ENCODE measurements at regions not wholly inside any gene's neighbourhood (a gene's known extent, or its start where the extent isn't known, plus 50 kb on each side); places are given as distances from the start of the nearest gene placed in this dataset.

DNA sequence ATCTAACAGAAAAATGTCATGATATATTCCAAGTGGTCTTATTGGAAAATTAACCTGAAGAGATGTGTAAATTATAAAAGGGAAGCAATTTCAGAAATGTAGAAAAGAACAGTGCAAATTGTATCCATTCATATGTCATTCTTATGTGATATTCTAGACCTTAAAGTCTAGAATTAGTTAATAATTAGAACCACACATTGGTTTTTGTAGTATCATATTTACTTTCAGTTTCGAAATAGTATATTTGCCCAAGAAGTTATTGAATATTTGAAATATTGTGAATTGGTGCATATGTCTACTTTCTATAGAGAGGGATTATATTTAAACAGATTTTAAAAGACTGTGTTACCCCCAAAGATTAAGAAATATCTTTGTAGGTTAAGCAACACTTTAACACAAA, 1348.6 kb upstream of the ACVR2A start:
- no peak for TF ChIP-seq POLR2A (IDR thresholded peaks at IDR 0.05)
- TF ChIP-seq, protein P1, sequence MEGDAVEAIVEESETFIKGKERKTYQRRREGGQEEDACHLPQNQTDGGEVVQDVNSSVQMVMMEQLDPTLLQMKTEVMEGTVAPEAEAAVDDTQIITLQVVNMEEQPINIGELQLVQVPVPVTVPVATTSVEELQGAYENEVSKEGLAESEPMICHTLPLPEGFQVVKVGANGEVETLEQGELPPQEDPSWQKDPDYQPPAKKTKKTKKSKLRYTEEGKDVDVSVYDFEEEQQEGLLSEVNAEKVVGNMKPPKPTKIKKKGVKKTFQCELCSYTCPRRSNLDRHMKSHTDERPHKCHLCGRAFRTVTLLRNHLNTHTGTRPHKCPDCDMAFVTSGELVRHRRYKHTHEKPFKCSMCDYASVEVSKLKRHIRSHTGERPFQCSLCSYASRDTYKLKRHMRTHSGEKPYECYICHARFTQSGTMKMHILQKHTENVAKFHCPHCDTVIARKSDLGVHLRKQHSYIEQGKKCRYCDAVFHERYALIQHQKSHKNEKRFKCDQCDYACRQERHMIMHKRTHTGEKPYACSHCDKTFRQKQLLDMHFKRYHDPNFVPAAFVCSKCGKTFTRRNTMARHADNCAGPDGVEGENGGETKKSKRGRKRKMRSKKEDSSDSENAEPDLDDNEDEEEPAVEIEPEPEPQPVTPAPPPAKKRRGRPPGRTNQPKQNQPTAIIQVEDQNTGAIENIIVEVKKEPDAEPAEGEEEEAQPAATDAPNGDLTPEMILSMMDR (IDR thresholded peaks at IDR 0.05) = no peak
